ENCODE measurements at regions not wholly inside any gene's neighbourhood (a gene's known extent, or its start where the extent isn't known, plus 50 kb on each side); places are given as distances from the start of the nearest gene placed in this dataset.
"Not testable (repeated sequence)": the region's sequence is repeated elsewhere in the genome, so short reads cannot be mapped to it uniquely, and the experiment has no call there.

- ATAC-seq (no peak), DNase-seq (no peak)
- Histone ChIP-seq H3K9me3 (no peaks in the 10 kb centered on the region), H3K27ac (no peak overlapping the region), H3K4me1 (no peaks in the 10 kb centered on the region), H3K36me3 (no peaks in the 10 kb centered on the region), H3K4me3 (no peak overlapping the region), H3K27me3 (ENCODE audit: low read depth) (no peaks in the 10 kb centered on the region)
- TF ChIP-seq CTCF (IDR thresholded peaks at IDR 0.05), result no peak
- intact Hi-C loops (cut with DNase I), result no loop called here
These were observed 120.9 kb downstream of the NFKBIZ start for GRCh38 chr3:101970212-101970611.

GRCh38 chr3:101970905-101971304 is 121.6 kb downstream of the NFKBIZ start:
- DNase-seq (no peak), ATAC-seq (no peak)
- Histone ChIP-seq H3K4me1 (no peaks in the 10 kb centered on the region), H3K4me3 (no peak overlapping the region), H3K27ac (no peak overlapping the region), H3K36me3 (no peaks in the 10 kb centered on the region), H3K9me3 (no peaks in the 10 kb centered on the region), H3K27me3 (ENCODE audit: low read depth) (no peaks in the 10 kb centered on the region)
- TF ChIP-seq CTCF (IDR thresholded peaks at IDR 0.05), result no peak
- intact Hi-C loops (cut with DNase I), result no loop called here

- TF ChIP-seq CTCF (IDR thresholded peaks at IDR 0.05), result no peak
- Histone ChIP-seq H3K36me3 (no peaks in the 10 kb centered on the region), H3K9me3 (no peaks in the 10 kb centered on the region), H3K4me1 (no peaks in the 10 kb centered on the region), H3K27me3 (ENCODE audit: low read depth) (no peaks in the 10 kb centered on the region), H3K4me3 (no peak overlapping the region), H3K27ac (no peak overlapping the region)
- DNase-seq, result no peak
- intact Hi-C loops (cut with DNase I), result no loop called here
- ATAC-seq, result no peak
These were observed 123.3 kb downstream of the NFKBIZ start for GRCh38 chr3:101972430-101973162.

GRCh38 chr3:101973163-101973505 is 123.8 kb downstream of the NFKBIZ start:
- DNase-seq, result no peak
- no peaks in the 10 kb centered on the region for H3K36me3 ChIP-seq
- no peak overlapping the region for H3K4me3 ChIP-seq
- ATAC-seq, result no peak
- no peak for TF ChIP-seq CTCF (IDR thresholded peaks at IDR 0.05)
- intact Hi-C loops (cut with DNase I), result no loop called here
- H3K27me3 ChIP-seq (ENCODE audit: low read depth), result no peaks in the 10 kb centered on the region
- no peaks in the 10 kb centered on the region for H3K9me3 ChIP-seq
- H3K27ac ChIP-seq, result no peak overlapping the region
- H3K4me1 ChIP-seq, result no peaks in the 10 kb centered on the region

- ATAC-seq; H3K4me1 ChIP-seq; H3K36me3 ChIP-seq; H3K4me3 ChIP-seq; DNase-seq; H3K27ac ChIP-seq; H3K9me3 ChIP-seq; intact Hi-C loops (cut with DNase I); H3K27me3 ChIP-seq (ENCODE audit: low read depth): not testable (repeated sequence)
These were observed 126.1 kb downstream of the NFKBIZ start for GRCh38 chr3:101975415-101975814.

- DNase-seq, result no peak
- H3K27me3 ChIP-seq (ENCODE audit: low read depth), result no peaks in the 10 kb centered on the region
These were observed 127.2 kb downstream of the NFKBIZ start for GRCh38 chr3:101976473-101976872.

More at GRCh38 chr3:101976473-101976872, 127.2 kb downstream of the NFKBIZ start:
- intact Hi-C loops (cut with DNase I), result no loop called here
- Histone ChIP-seq H3K4me1 (no peaks in the 10 kb centered on the region), H3K4me3 (no peak overlapping the region), H3K9me3 (no peaks in the 10 kb centered on the region), H3K27ac (no peak overlapping the region), H3K36me3 (no peaks in the 10 kb centered on the region)
- no peak for TF ChIP-seq CTCF (IDR thresholded peaks at IDR 0.05)
- ATAC-seq, result no peak
